ENCODE measurements at regions not wholly inside any gene's neighbourhood (a gene's known extent, or its start where the extent isn't known, plus 50 kb on each side); places are given as distances from the start of the nearest gene placed in this dataset.
"Not testable (repeated sequence)": the region's sequence is repeated elsewhere in the genome, so short reads cannot be mapped to it uniquely, and the experiment has no call there.

- no peak for DNase-seq (ENCODE audit: low read depth)
These were observed 295.9 kb upstream of the PROK2 start for GRCh38 chr3:72080800-72081199.

- no peak for DNase-seq (ENCODE audit: low read depth)
These were observed 295.1 kb upstream of the PROK2 start for GRCh38 chr3:72080095-72080494.

GRCh38 chr3:72079369-72079872 lies 294.5 kb upstream of the PROK2 start:
- DNase-seq (ENCODE audit: low read depth): no peak

GRCh38 chr3:72078676-72079368 lies 293.9 kb upstream of the PROK2 start:
- DNase-seq (ENCODE audit: low read depth): no peak

- no peak for DNase-seq (ENCODE audit: low read depth)
These were observed 292.7 kb upstream of the PROK2 start for GRCh38 chr3:72077473-72078259.

- DNase-seq (ENCODE audit: low read depth): not testable (repeated sequence)
These were observed 290.9 kb upstream of the PROK2 start for GRCh38 chr3:72075848-72076247.

GRCh38 chr3:72071624-72072023 lies 286.7 kb upstream of the PROK2 start:
- no peak for DNase-seq (ENCODE audit: low read depth)

- DNase-seq (ENCODE audit: low read depth): no peak
These were observed 285.1 kb upstream of the PROK2 start for GRCh38 chr3:72070005-72070404.

- no peak for DNase-seq (ENCODE audit: low read depth)
These were observed 284.6 kb upstream of the PROK2 start for GRCh38 chr3:72069543-72069942.

GRCh38 chr3:72068621-72069020 lies 283.7 kb upstream of the PROK2 start:
- no peak for DNase-seq (ENCODE audit: low read depth)

- DNase-seq (ENCODE audit: low read depth): no peak
These were observed 282.8 kb upstream of the PROK2 start for GRCh38 chr3:72067721-72068120.

GRCh38 chr3:72065872-72066641 lies 281.1 kb upstream of the PROK2 start:
- no peak for DNase-seq (ENCODE audit: low read depth)

GRCh38 chr3:72065236-72065635 lies 280.3 kb upstream of the PROK2 start:
- no peak for DNase-seq (ENCODE audit: low read depth)

GRCh38 chr3:72064727-72065126 lies 279.8 kb upstream of the PROK2 start:
- DNase-seq (ENCODE audit: low read depth): not testable (repeated sequence)

- no peak for DNase-seq (ENCODE audit: low read depth)
These were observed 277.1 kb upstream of the PROK2 start for GRCh38 chr3:72062017-72062416.

GRCh38 chr3:72060447-72061034 lies 275.6 kb upstream of the PROK2 start:
- no peak for DNase-seq (ENCODE audit: low read depth)

- no peak for DNase-seq (ENCODE audit: low read depth)
These were observed 273.6 kb upstream of the PROK2 start for GRCh38 chr3:72058493-72059081.

GRCh38 chr3:72055436-72055835 lies 270.5 kb upstream of the PROK2 start:
- no peak for DNase-seq (ENCODE audit: low read depth)

GRCh38 chr3:72054976-72055375 lies 270.0 kb upstream of the PROK2 start:
- DNase-seq (ENCODE audit: low read depth): no peak

GRCh38 chr3:72052841-72053409 lies 268.0 kb upstream of the PROK2 start:
- DNase-seq (ENCODE audit: low read depth): no peak

- DNase-seq (ENCODE audit: low read depth): no peak
These were observed 265.8 kb upstream of the PROK2 start for GRCh38 chr3:72050771-72051170.
